Panc1 (cell line): ENCODE measurements at regions not wholly inside any gene's neighbourhood (a gene's known extent, or its start where the extent isn't known, plus 50 kb on each side); places are given as distances from the start of the nearest gene placed in this dataset.

Experiments
- CTCF ChIP-seq: fragments of 450-650 bp; IDR thresholded peaks from 2 replicates; pipeline ENCODE4 v1.5.1; 2017; ENCODE audit warnings: mild to moderate bottlenecking
- POLR2AphosphoS5 ChIP-seq: IDR thresholded peaks from 2 replicates; pipeline ENCODE4 v1.6.1; 2012; ENCODE audit warnings: mild to moderate bottlenecking, low read depth, low read length, moderate library complexity
- REST ChIP-seq, 2 experiments: IDR thresholded peaks; 2 replicates each; pipeline ENCODE4 v1.6.1; 2011 to 2012; ENCODE audit warnings: low read depth in 2 of 2, control low read depth in 1 of 2, low read length in 1 of 2, mild to moderate bottlenecking in 1 of 2, moderate library complexity in 1 of 2; ENCODE audit not compliant: insufficient read depth in 1 of 2
- SIN3A ChIP-seq: IDR thresholded peaks from 2 replicates; pipeline ENCODE4 v1.6.1; 2012; ENCODE audit warnings: low read depth, mild to moderate bottlenecking, low read length, moderate library complexity, borderline replicate concordance; ENCODE audit not compliant: insufficient read depth
- TCF7L2 ChIP-seq: IDR thresholded peaks from 2 replicates; pipeline ENCODE4 v1.6.1; 2011; ENCODE audit warnings: mild to moderate bottlenecking, low read depth, low read length, inconsistent platforms

GRCh38 chr10:61329854-61330253 is 123.3 kb downstream of the TMEM26 start:
- TF ChIP-seq CTCF (no peak), TCF7L2 (no peak), REST (IDR thresholded peaks at IDR 0.05; ENCODE audit: insufficient read depth in 1 of 2, low read depth in 2 of 2, low read length in 1 of 2) (no peak), POLR2AphosphoS5 (no peak), SIN3A (no peak)
